Peyer's patch (tissue), 4 donors: ENCODE measurements at regions not wholly inside any gene's neighbourhood (a gene's known extent, or its start where the extent isn't known, plus 50 kb on each side); places are given as distances from the start of the nearest gene placed in this dataset.

Source experiments
- POLR2A ChIP-seq, 2 donors: fragments of 450-650 bp; IDR thresholded peaks; one replicate each; pipeline ENCODE4 v1.5.1; 2017; ENCODE audit warnings: antibody characterized with exemption in 2 of 2, mild to moderate bottlenecking in 2 of 2, moderate library complexity in 2 of 2
- TF ChIP-seq, protein P1 (sequence below), 6 experiments: fragments of 450-650 bp in 4 of 6; fragments of 200-600 bp in 2 of 6; sonication (generic) in 1 of 6; IDR thresholded peaks; one replicate each; pipeline ENCODE4 v1.5.1; 2017 to 2019; ENCODE audit warnings: antibody characterized with exemption in 6 of 6, mild to moderate bottlenecking in 3 of 6, moderate library complexity in 1 of 6

DNA sequence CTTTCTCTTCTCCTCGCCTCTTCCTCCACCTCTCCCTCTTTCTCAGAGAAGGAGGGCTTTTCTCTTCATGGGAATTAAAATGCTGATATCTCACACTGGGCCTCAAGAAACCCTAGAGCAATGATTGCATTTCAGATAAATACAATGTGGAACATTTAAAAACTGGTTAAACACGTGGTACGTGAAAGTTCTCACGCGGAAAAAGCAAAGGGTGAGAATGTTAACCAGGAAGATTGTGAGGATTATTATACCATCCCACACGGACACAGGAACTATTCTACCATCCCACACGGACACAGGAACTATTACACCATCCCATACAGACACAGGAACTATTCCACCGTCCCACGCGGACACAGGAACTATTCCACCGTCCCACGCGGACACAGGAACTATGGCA lies 182.4 kb downstream of the TMEM18 start:
- TF ChIP-seq, protein P1, sequence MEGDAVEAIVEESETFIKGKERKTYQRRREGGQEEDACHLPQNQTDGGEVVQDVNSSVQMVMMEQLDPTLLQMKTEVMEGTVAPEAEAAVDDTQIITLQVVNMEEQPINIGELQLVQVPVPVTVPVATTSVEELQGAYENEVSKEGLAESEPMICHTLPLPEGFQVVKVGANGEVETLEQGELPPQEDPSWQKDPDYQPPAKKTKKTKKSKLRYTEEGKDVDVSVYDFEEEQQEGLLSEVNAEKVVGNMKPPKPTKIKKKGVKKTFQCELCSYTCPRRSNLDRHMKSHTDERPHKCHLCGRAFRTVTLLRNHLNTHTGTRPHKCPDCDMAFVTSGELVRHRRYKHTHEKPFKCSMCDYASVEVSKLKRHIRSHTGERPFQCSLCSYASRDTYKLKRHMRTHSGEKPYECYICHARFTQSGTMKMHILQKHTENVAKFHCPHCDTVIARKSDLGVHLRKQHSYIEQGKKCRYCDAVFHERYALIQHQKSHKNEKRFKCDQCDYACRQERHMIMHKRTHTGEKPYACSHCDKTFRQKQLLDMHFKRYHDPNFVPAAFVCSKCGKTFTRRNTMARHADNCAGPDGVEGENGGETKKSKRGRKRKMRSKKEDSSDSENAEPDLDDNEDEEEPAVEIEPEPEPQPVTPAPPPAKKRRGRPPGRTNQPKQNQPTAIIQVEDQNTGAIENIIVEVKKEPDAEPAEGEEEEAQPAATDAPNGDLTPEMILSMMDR (IDR thresholded peaks at IDR 0.05) = no peak
- TF ChIP-seq POLR2A (IDR thresholded peaks at IDR 0.05) = no peak
